ENCODE measurements at regions not wholly inside any gene's neighbourhood (a gene's known extent, or its start where the extent isn't known, plus 50 kb on each side); places are given as distances from the start of the nearest gene placed in this dataset.

DNA sequence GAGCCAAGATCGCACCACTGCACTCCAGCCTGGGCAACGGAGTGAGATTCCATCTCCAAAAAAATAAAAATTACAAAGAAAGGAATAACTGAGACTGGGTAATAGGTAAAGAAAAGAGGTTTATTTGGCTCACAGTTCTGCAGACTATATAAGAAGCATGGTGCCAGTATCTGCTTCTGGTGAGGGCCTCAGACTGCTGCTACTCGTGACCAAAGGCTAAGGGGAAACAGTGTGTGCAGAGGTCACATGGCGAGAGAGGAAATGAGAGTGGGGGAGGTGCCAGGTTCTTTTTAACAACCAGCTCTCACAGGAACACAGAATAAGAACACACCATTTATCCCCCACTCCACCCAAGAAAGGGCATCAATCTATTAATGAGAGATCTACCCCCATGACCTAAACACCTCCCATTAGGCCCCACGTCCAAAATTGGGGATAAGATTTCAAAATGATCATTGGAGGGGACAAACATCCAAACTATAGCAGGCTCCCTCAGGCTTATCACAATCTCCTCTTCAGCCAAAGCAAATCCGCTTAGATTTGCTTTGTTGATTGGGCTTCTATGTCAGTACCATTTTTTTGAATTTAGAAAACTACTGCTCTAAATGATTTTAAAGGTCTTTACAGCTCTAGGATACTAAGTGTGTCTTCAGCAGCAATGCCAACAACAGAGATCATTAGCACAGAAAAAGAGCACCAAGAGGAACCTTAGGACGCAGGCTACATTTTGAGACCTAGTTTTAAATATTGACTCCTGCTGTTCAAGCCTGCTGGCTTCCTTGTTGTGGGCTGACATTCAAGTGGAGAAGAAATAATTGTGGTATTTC lies 84.2 kb upstream of the TBL1XR1 start:
- Histone ChIP-seq H3K27ac (peak overlapping the region in 2 of 3 donors; percentile 38 to 95), H3K4me1 (peaks cover 26 to 27% of the 10 kb centered on the region in 2 donors), H3K9me3 (no peaks in the 10 kb centered on the region), H3K27me3 (no peaks in the 10 kb centered on the region), H3K36me3 (no peaks in the 10 kb centered on the region), H3K4me3 (replicated peaks in 1 of 3) (no peak overlapping the region)
- DNase-seq = no peak
- TF ChIP-seq, protein P1, sequence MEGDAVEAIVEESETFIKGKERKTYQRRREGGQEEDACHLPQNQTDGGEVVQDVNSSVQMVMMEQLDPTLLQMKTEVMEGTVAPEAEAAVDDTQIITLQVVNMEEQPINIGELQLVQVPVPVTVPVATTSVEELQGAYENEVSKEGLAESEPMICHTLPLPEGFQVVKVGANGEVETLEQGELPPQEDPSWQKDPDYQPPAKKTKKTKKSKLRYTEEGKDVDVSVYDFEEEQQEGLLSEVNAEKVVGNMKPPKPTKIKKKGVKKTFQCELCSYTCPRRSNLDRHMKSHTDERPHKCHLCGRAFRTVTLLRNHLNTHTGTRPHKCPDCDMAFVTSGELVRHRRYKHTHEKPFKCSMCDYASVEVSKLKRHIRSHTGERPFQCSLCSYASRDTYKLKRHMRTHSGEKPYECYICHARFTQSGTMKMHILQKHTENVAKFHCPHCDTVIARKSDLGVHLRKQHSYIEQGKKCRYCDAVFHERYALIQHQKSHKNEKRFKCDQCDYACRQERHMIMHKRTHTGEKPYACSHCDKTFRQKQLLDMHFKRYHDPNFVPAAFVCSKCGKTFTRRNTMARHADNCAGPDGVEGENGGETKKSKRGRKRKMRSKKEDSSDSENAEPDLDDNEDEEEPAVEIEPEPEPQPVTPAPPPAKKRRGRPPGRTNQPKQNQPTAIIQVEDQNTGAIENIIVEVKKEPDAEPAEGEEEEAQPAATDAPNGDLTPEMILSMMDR (IDR thresholded peaks at IDR 0.05) = no peak
- TF ChIP-seq POLR2A (IDR thresholded peaks at IDR 0.05) = no peak
- 80 to 86% methylated on average over 7 of the region's 7 CpGs for WGBS, 2 donors
- intact Hi-C loops (cut with DNase I) = no loop called here

DNA sequence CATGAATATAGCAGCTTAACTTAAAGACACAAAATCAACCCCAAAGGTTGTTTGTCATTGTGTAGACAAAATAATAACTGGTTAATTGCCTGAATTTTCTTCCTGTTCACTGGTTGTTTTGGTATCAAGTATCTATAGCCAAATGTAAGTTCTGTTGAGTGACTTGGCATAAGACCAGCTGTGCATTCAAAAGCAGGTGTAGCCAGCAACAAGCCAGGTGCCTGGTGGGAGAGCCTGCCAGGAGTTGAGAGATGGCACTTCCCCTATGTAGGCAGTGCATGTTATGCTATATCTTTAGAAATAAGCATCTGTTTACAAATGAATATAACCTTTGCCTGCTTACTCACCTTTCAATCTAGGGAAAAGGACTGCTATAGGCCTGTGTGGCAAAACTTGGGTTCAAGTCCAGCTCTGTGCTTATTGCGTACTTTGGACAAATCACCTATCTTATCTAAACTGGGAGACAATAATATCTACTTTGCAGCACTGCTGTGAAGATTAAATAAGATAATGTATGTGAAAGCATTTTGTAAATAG lies 84.9 kb upstream of the TBL1XR1 start:
- WGBS, 2 donors = 100% methylated on average over 1 of the region's 1 CpG
- no peak overlapping the region for H3K4me3 ChIP-seq (replicated peaks in 1 of 3)
- H3K9me3 ChIP-seq = no peaks in the 10 kb centered on the region
- TF ChIP-seq POLR2A (IDR thresholded peaks at IDR 0.05) = no peak
- TF ChIP-seq, protein P1 (IDR thresholded peaks at IDR 0.05) = no peak
- H3K36me3 ChIP-seq = no peaks in the 10 kb centered on the region
- intact Hi-C loops (cut with DNase I) = no loop called here
- peaks cover 26 to 27% of the 10 kb centered on the region in 2 donors for H3K4me1 ChIP-seq
- no peak for DNase-seq
- H3K27me3 ChIP-seq = no peaks in the 10 kb centered on the region
- peak overlapping the region; percentile 12 to 95 (median 38) for H3K27ac ChIP-seq

DNA sequence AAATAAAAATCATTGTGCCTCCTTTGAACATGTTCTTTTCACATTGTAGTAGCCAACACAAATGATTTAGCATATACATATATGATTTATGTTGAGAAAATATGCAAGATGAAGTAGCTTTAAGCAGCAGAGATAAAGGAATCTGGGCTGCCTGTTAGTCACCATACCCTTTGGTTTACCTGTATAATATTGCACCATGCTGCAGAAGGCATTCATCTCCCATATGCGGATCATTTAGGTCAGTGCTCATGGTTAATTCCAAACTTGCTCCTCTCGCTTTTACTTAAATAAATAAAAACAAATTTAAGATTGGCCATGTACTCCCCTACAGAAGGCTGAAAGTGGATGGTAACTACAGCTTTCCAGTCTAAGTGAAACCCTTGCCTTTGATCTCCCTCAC lies 86.7 kb upstream of the TBL1XR1 start:
- intact Hi-C loops (cut with DNase I) = no loop called here
- H3K36me3 ChIP-seq = no peaks in the 10 kb centered on the region
- 68 to 75% methylated on average over 2 of the region's 2 CpGs for WGBS, 2 donors

DNA sequence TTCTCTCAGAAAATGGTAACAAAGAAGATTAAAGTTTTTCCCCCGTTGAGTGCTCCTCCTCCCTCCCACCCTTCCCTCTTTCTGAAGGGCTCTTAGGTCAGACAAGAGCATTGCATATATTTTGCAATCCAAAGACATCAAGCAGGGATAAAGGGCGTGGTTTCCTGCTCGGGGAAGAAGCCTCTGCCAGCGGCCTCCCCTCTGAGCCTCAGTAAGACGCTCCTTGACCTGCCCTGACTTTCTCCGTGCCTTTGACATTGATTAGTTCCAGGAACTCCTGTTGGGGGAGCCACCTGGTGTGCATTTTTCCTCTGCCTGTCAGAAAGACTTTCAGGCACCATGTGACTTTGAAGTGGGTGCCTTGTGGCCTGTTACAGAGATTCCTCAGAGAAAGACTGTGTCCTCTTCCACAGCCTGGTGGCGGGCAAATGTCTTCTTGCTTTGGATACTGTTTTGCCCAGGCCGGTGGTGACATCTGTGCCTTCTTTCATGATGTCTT lies 87.2 kb upstream of the TBL1XR1 start:
- Histone ChIP-seq H3K27ac (peak overlapping the region; percentile 38 to 65 (median 39)), H3K36me3 (no peaks in the 10 kb centered on the region), H3K4me1 (peaks cover 19 to 21% of the 10 kb centered on the region in 2 donors), H3K9me3 (no peaks in the 10 kb centered on the region), H3K4me3 (replicated peaks in 1 of 3) (no peak overlapping the region), H3K27me3 (no peaks in the 10 kb centered on the region)
- 41 to 48% methylated on average over 7 to 8 of the region's 8 CpGs for WGBS, 2 donors
- no peak for TF ChIP-seq POLR2A (IDR thresholded peaks at IDR 0.05)
- TF ChIP-seq, protein P1 (IDR thresholded peaks at IDR 0.05) = peak in 1 of 6 experiments; percentile 10
- intact Hi-C loops (cut with DNase I) = no loop called here
- DNase-seq = peak; percentile 44 to 47

More for the DNA sequence above, 86.7 kb upstream of the TBL1XR1 start:
- Histone ChIP-seq H3K27ac (peak overlapping the region; percentile 38 to 65 (median 39)), H3K27me3 (no peaks in the 10 kb centered on the region), H3K9me3 (no peaks in the 10 kb centered on the region), H3K4me1 (peaks cover 23 to 25% of the 10 kb centered on the region in 2 donors), H3K4me3 (replicated peaks in 1 of 3) (no peak overlapping the region)
- DNase-seq = no peak
- no peak for TF ChIP-seq POLR2A (IDR thresholded peaks at IDR 0.05)
- TF ChIP-seq, protein P1 (IDR thresholded peaks at IDR 0.05) = no peak

DNA sequence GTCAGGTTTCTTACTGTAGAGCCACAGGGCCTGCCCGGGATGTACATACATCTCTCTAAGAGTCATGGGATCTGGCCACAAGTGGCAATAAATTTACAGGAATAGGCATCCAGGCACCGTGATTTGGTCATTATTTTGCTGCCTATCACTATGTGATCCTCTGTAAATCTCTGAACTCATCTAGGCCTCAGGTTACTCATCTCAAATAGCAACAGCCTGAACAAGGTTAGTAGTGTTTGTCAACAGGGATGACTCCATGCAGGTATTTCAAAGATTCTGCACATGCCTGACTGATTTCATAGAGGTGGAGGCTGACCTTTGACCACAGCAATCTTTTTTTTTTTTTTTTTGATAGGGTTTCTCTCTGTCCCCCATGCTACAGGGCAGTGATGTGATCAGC lies 88.8 kb upstream of the TBL1XR1 start:
- Histone ChIP-seq H3K27me3 (no peaks in the 10 kb centered on the region), H3K9me3 (no peaks in the 10 kb centered on the region), H3K36me3 (no peaks in the 10 kb centered on the region), H3K4me3 (replicated peaks in 1 of 3) (no peak overlapping the region), H3K27ac (peak overlapping the region in 2 of 3 donors; percentile 31 to 32), H3K4me1 (peaks cover 14 to 15% of the 10 kb centered on the region in 2 donors)
- peak in 1 of 2 donors; percentile 1 for DNase-seq
- whole genome bisulfite sequencing, 2 donors = 88 to 98% methylated on average over 2 of the region's 2 CpGs
- TF ChIP-seq, protein P1 (IDR thresholded peaks at IDR 0.05) = no peak
- TF ChIP-seq POLR2A (IDR thresholded peaks at IDR 0.05) = no peak
- intact Hi-C loops (cut with DNase I) = no loop called here

Measured in thyroid gland (tissue), 4 donors.